GM23338 (cell line): ENCODE measurements at regions not wholly inside any gene's neighbourhood (a gene's known extent, or its start where the extent isn't known, plus 50 kb on each side); places are given as distances from the start of the nearest gene placed in this dataset.

Source experiments
- ATAC-seq: fragments of 200-7000 bp; cut with Tn5 transposase; 3 replicates; pipeline ENCODE4 v1.9.1; 2020
- DNase-seq: peaks from one replicate; pipeline ENCODE4 v3.0.0-alpha.2; 2015; ENCODE audit warnings: low spot score
- H2AFZ ChIP-seq: fragments of 200-600 bp; sonication (generic); 2 replicates; pipeline ENCODE4 v1.8.0; 2016; ENCODE audit warnings: antibody characterized with exemption, mild to moderate bottlenecking, moderate library complexity
- H3F3A ChIP-seq: fragments of 200-600 bp; sonication (generic); replicated peaks from 2 replicates; pipeline ENCODE4 v1.8.0; 2017; ENCODE audit warnings: antibody characterized with exemption, mixed run types, low read depth
- H3K27ac ChIP-seq: fragments of 200-600 bp; sonication (generic); 2 replicates; pipeline ENCODE4 v1.6.1; 2016; ENCODE audit warnings: low read depth
- H3K27me3 ChIP-seq: fragments of 200-600 bp; sonication (generic); 2 replicates; pipeline ENCODE4 v1.8.0; 2016; ENCODE audit warnings: mild to moderate bottlenecking, mixed run types, moderate library complexity; ENCODE audit not compliant: insufficient read depth
- H3K36me3 ChIP-seq: fragments of 200-600 bp; sonication (generic); 2 replicates; pipeline ENCODE4 v1.8.0; 2016; ENCODE audit warnings: mild to moderate bottlenecking; ENCODE audit not compliant: insufficient read depth
- H3K4me1 ChIP-seq: fragments of 200-600 bp; sonication (generic); 2 replicates; pipeline ENCODE4 v1.8.0; 2016; ENCODE audit warnings: mild to moderate bottlenecking, moderate library complexity; ENCODE audit not compliant: insufficient read depth
- H3K4me2 ChIP-seq: fragments of 200-600 bp; sonication (generic); 2 replicates; pipeline ENCODE4 v1.7.1; 2017; ENCODE audit warnings: mixed run types
- H3K4me3 ChIP-seq: fragments of 200-600 bp; sonication (generic); 2 replicates; pipeline ENCODE4 v1.6.1; 2016; ENCODE audit warnings: mixed run types
- H3K79me2 ChIP-seq: fragments of 200-600 bp; sonication (generic); replicated peaks from 2 replicates; pipeline ENCODE4 v1.8.0; 2017; ENCODE audit warnings: mild to moderate bottlenecking; ENCODE audit not compliant: insufficient read depth
- H3K9me2 ChIP-seq: fragments of 200-600 bp; sonication (generic); 2 replicates; pipeline ENCODE4 v1.8.0; 2017; ENCODE audit not compliant: insufficient read depth
- H4K20me1 ChIP-seq: fragments of 200-600 bp; sonication (generic); replicated peaks from 2 replicates; pipeline ENCODE4 v1.8.0; 2017; ENCODE audit warnings: mild to moderate bottlenecking; ENCODE audit not compliant: insufficient read depth
- H3K27ac Mint-ChIP-seq: 2 replicates; pipeline ENCODE4 v1.8.0; 2020; ENCODE audit warnings: inconsistent platforms, mild to moderate bottlenecking, moderate library complexity, mixed read lengths
- H3K27me3 Mint-ChIP-seq: 3 replicates; pipeline ENCODE4 v1.8.0; 2022; ENCODE audit warnings: low read depth, mild to moderate bottlenecking, moderate library complexity, mixed read lengths, inconsistent platforms; ENCODE audit not compliant: insufficient read depth, poor library complexity
- H3K36me3 Mint-ChIP-seq: 3 replicates; pipeline ENCODE4 v1.8.0; 2021; ENCODE audit warnings: low read depth, mild to moderate bottlenecking, inconsistent platforms, moderate library complexity, mixed read lengths
- H3K4me1 Mint-ChIP-seq: 3 replicates; pipeline ENCODE4 v1.8.0; 2020; ENCODE audit warnings: mild to moderate bottlenecking, inconsistent platforms, mixed read lengths
- H3K4me3 Mint-ChIP-seq: 3 replicates; pipeline ENCODE4 v1.8.0; 2021; ENCODE audit warnings: moderate library complexity, mild to moderate bottlenecking, inconsistent platforms, mixed read lengths
- H3K9me3 Mint-ChIP-seq: 3 replicates; pipeline ENCODE4 v1.8.0; 2020; ENCODE audit warnings: moderate library complexity, mild to moderate bottlenecking, inconsistent platforms, mixed read lengths
- CREB1 ChIP-seq: fragments of 250-450 bp; sonication (Bioruptor Pico); IDR thresholded peaks from 2 replicates; pipeline ENCODE4 v1.5.0; 2020; ENCODE audit warnings: low read depth, mild to moderate bottlenecking, moderate library complexity
- EZH2 ChIP-seq: fragments of 200-600 bp; sonication (generic); IDR thresholded peaks from one replicate; pipeline ENCODE4 v1.8.0; 2017; ENCODE audit warnings: antibody characterized with exemption, mild to moderate bottlenecking, low read depth; ENCODE audit not compliant: unreplicated experiment
- EZH2phosphoT487 ChIP-seq: fragments of 200-600 bp; sonication (generic); IDR thresholded peaks from one replicate; pipeline ENCODE4 v1.8.1; 2018; ENCODE audit warnings: antibody characterized with exemption; ENCODE audit not compliant: unreplicated experiment
- JUNB ChIP-seq: IDR thresholded peaks from one replicate; pipeline ENCODE4 v1.6.1; 2016; ENCODE audit warnings: antibody characterized with exemption; ENCODE audit not compliant: unreplicated experiment
- NANOG ChIP-seq: IDR thresholded peaks from 2 replicates; pipeline ENCODE4 v1.6.1; 2016; ENCODE audit warnings: antibody characterized with exemption, borderline replicate concordance
- POLR2AphosphoS5 ChIP-seq: IDR thresholded peaks from 2 replicates; pipeline ENCODE4 v1.6.1; 2016; ENCODE audit warnings: antibody characterized with exemption, low read depth
- STAT1 ChIP-seq: IDR thresholded peaks from one replicate; pipeline ENCODE4 v1.6.1; 2016; ENCODE audit warnings: antibody characterized with exemption; ENCODE audit not compliant: unreplicated experiment
- ZNF114 ChIP-seq: fragments of 250-450 bp; sonication (Bioruptor Pico); IDR thresholded peaks from 2 replicates; pipeline ENCODE4 v1.5.0; 2020; ENCODE audit warnings: mild to moderate bottlenecking, moderate library complexity
- ZNF331 ChIP-seq: fragments of 250-450 bp; sonication (Bioruptor Pico); IDR thresholded peaks from 2 replicates; pipeline ENCODE4 v1.5.0; 2020; ENCODE audit warnings: low read depth, mild to moderate bottlenecking, moderate library complexity
- TF ChIP-seq, protein P1 (sequence below), 2 experiments: fragments of 200-600 bp in 1 of 2; sonication (generic) in 1 of 2; conservative IDR thresholded peaks; 2 replicates each; pipeline versions ENCODE4 v1.5.1 to v1.6.1; 2016 to 2017; ENCODE audit warnings: antibody characterized with exemption in 2 of 2, low read depth in 2 of 2, mild to moderate bottlenecking in 2 of 2, moderate library complexity in 1 of 2
- TF ChIP-seq, protein P2 (sequence below): IDR thresholded peaks from one replicate; pipeline ENCODE4 v1.6.1; 2018; ENCODE audit warnings: antibody characterized with exemption; ENCODE audit not compliant: unreplicated experiment
- TF ChIP-seq, protein P3 (sequence below): fragments of 250-450 bp; sonication (Bioruptor Pico); IDR thresholded peaks from 2 replicates; pipeline ENCODE4 v1.5.0; 2020; ENCODE audit warnings: mild to moderate bottlenecking, moderate library complexity
- TF ChIP-seq, protein P4 (sequence below): IDR thresholded peaks from 2 replicates; pipeline ENCODE4 v1.6.1; 2016; ENCODE audit warnings: antibody characterized with exemption

DNA sequence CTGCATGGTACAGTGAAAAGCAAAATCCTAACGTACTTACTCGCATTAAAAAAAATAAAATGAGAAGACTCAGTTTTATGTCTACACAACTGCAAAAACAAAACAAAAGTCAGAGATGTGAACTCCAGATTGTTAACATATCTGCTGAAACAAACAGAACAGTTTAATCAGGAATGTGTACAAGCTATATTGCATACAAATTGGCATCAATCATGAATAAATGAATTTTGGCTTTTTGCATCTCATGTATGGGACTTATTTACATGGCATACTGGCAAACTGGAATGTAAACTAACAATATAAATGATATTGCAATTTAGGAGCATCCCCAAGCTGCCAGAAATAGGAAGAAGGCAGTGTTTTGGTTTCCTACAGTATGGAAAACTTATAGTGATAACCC is 79.6 kb upstream of the NSMCE3 start:
- H3K27me3 ChIP-seq, result no peaks in the 10 kb centered on the region
- Mint-ChIP-seq H3K9me3 (no peaks in the 10 kb centered on the region), H3K27me3 (peaks cover 8% of the 10 kb centered on the region), H3K27ac (no peak overlapping the region), H3K36me3 (no peaks in the 10 kb centered on the region), H3K4me1 (peaks cover 44% of the 10 kb centered on the region), H3K4me3 (no peak overlapping the region)
- no peak overlapping the region for H2AFZ ChIP-seq
- H3K4me1 ChIP-seq, result peaks cover 20% of the 10 kb centered on the region
- no peaks in the 10 kb centered on the region for H4K20me1 ChIP-seq
- TF ChIP-seq CREB1 (CRISPR knock-in tag) (no peak), NANOG (no peak), STAT1 (no peak), ZNF114 (CRISPR knock-in tag) (no peak), EZH2phosphoT487 (no peak), POLR2AphosphoS5 (no peak), ZNF331 (no peak), JUNB (no peak), EZH2 (no peak)
- TF ChIP-seq, protein P1, sequence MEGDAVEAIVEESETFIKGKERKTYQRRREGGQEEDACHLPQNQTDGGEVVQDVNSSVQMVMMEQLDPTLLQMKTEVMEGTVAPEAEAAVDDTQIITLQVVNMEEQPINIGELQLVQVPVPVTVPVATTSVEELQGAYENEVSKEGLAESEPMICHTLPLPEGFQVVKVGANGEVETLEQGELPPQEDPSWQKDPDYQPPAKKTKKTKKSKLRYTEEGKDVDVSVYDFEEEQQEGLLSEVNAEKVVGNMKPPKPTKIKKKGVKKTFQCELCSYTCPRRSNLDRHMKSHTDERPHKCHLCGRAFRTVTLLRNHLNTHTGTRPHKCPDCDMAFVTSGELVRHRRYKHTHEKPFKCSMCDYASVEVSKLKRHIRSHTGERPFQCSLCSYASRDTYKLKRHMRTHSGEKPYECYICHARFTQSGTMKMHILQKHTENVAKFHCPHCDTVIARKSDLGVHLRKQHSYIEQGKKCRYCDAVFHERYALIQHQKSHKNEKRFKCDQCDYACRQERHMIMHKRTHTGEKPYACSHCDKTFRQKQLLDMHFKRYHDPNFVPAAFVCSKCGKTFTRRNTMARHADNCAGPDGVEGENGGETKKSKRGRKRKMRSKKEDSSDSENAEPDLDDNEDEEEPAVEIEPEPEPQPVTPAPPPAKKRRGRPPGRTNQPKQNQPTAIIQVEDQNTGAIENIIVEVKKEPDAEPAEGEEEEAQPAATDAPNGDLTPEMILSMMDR (conservative IDR thresholded peaks at IDR 0.05; ENCODE audit: low read depth in 2 of 2), result no peak
- TF ChIP-seq, protein P2, sequence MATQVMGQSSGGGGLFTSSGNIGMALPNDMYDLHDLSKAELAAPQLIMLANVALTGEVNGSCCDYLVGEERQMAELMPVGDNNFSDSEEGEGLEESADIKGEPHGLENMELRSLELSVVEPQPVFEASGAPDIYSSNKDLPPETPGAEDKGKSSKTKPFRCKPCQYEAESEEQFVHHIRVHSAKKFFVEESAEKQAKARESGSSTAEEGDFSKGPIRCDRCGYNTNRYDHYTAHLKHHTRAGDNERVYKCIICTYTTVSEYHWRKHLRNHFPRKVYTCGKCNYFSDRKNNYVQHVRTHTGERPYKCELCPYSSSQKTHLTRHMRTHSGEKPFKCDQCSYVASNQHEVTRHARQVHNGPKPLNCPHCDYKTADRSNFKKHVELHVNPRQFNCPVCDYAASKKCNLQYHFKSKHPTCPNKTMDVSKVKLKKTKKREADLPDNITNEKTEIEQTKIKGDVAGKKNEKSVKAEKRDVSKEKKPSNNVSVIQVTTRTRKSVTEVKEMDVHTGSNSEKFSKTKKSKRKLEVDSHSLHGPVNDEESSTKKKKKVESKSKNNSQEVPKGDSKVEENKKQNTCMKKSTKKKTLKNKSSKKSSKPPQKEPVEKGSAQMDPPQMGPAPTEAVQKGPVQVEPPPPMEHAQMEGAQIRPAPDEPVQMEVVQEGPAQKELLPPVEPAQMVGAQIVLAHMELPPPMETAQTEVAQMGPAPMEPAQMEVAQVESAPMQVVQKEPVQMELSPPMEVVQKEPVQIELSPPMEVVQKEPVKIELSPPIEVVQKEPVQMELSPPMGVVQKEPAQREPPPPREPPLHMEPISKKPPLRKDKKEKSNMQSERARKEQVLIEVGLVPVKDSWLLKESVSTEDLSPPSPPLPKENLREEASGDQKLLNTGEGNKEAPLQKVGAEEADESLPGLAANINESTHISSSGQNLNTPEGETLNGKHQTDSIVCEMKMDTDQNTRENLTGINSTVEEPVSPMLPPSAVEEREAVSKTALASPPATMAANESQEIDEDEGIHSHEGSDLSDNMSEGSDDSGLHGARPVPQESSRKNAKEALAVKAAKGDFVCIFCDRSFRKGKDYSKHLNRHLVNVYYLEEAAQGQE, result no peak
- TF ChIP-seq, protein P3, sequence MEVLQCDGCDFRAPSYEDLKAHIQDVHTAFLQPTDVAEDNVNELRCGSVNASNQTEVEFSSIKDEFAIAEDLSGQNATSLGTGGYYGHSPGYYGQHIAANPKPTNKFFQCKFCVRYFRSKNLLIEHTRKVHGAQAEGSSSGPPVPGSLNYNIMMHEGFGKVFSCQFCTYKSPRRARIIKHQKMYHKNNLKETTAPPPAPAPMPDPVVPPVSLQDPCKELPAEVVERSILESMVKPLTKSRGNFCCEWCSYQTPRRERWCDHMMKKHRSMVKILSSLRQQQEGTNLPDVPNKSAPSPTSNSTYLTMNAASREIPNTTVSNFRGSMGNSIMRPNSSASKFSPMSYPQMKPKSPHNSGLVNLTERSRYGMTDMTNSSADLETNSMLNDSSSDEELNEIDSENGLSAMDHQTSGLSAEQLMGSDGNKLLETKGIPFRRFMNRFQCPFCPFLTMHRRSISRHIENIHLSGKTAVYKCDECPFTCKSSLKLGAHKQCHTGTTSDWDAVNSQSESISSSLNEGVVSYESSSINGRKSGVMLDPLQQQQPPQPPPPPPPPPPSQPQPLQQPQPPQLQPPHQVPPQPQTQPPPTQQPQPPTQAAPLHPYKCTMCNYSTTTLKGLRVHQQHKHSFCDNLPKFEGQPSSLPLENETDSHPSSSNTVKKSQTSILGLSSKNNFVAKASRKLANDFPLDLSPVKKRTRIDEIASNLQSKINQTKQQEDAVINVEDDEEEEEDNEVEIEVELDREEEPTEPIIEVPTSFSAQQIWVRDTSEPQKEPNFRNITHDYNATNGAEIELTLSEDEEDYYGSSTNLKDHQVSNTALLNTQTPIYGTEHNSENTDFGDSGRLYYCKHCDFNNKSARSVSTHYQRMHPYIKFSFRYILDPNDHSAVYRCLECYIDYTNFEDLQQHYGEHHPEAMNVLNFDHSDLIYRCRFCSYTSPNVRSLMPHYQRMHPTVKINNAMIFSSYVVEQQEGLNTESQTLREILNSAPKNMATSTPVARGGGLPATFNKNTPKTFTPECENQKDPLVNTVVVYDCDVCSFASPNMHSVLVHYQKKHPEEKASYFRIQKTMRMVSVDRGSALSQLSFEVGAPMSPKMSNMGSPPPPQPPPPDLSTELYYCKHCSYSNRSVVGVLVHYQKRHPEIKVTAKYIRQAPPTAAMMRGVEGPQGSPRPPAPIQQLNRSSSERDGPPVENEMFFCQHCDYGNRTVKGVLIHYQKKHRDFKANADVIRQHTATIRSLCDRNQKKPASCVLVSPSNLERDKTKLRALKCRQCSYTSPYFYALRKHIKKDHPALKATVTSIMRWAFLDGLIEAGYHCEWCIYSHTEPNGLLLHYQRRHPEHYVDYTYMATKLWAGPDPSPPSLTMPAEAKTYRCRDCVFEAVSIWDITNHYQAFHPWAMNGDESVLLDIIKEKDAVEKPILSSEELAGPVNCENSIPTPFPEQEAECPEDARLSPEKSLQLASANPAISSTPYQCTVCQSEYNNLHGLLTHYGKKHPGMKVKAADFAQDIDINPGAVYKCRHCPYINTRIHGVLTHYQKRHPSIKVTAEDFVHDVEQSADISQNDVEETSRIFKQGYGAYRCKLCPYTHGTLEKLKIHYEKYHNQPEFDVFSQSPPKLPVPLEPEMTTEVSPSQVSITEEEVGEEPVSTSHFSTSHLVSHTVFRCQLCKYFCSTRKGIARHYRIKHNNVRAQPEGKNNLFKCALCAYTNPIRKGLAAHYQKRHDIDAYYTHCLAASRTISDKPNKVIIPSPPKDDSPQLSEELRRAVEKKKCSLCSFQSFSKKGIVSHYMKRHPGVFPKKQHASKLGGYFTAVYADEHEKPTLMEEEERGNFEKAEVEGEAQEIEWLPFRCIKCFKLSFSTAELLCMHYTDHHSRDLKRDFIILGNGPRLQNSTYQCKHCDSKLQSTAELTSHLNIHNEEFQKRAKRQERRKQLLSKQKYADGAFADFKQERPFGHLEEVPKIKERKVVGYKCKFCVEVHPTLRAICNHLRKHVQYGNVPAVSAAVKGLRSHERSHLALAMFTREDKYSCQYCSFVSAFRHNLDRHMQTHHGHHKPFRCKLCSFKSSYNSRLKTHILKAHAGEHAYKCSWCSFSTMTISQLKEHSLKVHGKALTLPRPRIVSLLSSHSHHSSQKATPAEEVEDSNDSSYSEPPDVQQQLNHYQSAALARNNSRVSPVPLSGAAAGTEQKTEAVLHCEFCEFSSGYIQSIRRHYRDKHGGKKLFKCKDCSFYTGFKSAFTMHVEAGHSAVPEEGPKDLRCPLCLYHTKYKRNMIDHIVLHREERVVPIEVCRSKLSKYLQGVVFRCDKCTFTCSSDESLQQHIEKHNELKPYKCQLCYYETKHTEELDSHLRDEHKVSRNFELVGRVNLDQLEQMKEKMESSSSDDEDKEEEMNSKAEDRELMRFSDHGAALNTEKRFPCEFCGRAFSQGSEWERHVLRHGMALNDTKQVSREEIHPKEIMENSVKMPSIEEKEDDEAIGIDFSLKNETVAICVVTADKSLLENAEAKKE, result no peak
- TF ChIP-seq, protein P4, sequence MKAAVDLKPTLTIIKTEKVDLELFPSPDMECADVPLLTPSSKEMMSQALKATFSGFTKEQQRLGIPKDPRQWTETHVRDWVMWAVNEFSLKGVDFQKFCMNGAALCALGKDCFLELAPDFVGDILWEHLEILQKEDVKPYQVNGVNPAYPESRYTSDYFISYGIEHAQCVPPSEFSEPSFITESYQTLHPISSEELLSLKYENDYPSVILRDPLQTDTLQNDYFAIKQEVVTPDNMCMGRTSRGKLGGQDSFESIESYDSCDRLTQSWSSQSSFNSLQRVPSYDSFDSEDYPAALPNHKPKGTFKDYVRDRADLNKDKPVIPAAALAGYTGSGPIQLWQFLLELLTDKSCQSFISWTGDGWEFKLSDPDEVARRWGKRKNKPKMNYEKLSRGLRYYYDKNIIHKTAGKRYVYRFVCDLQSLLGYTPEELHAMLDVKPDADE, result no peak
- H3K79me2 ChIP-seq, result no peaks in the 10 kb centered on the region
- DNase-seq, result no peak
- H3K4me3 ChIP-seq, result no peak overlapping the region
- H3K9me2 ChIP-seq, result no peaks in the 10 kb centered on the region
- H3K27ac ChIP-seq, result no peak overlapping the region
- H3K4me2 ChIP-seq, result no peak overlapping the region
- no peaks in the 10 kb centered on the region for H3F3A ChIP-seq
- no peaks in the 10 kb centered on the region for H3K36me3 ChIP-seq
- no peak for ATAC-seq
